ENCODE measurements at regions not wholly inside any gene's neighbourhood (a gene's known extent, or its start where the extent isn't known, plus 50 kb on each side); places are given as distances from the start of the nearest gene placed in this dataset.

GRCh38 chr7:34207810-34208209, 302.5 kb downstream of the BMPER start:
- DNase-seq = no peak
- intact Hi-C loops (cut with DNase I) = no loop called here
- WGBS, 2 donors = 87 to 89% methylated on average over 5 of the region's 5 CpGs

DNA sequence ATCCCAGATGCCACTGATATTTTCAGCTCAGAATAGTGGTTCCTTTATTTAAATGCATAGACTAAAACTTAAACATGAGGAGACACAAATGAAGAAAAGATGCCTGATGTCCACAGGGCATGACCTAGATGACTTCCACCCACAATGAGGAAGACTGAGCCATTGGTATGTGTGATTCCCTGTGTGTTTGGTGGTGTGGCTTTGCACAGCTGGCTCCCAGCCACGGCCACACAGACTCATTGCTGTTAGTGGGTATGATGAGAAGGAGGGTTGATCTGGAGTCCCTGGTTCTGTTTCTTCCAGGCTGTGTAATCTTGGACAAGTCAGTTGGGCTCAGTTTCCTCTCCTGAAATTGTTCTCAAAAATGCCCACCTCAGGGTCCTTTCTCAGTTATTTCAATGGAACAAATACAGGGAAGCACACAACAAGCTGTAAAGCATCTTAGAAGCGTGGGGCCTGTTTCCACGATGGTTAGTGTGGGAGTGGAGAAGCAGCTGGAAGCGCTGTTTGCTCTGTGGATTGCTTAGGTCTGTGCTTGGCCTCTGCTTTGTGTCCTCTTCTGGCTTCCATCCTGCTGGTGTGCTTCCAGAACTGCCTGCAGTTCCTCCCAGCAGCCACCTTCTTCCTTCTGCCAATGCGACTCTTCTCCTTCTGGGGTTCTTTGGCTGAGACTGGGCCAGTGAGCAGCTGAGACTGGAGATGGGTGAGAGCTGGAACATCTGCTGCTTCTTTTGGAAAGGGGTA, 303.7 kb downstream of the BMPER start:
- H3K27ac ChIP-seq = no peak overlapping the region
- H3K27me3 ChIP-seq = no peaks in the 10 kb centered on the region
- WGBS, 2 donors = 79 to 85% methylated on average over 5 of the region's 5 CpGs
- intact Hi-C loops (cut with DNase I) = no loop called here
- no peaks in the 10 kb centered on the region for H3K36me3 ChIP-seq
- no peak for DNase-seq
- peaks cover 0 to 11% (median 4%) of the 10 kb centered on the region in 4 donors for H3K4me1 ChIP-seq
- no peaks in the 10 kb centered on the region for H3K9me3 ChIP-seq
- TF ChIP-seq POLR2A (IDR thresholded peaks at IDR 0.05) (no peak), POLR2AphosphoS5 (IDR thresholded peaks at IDR 0.05) (peak in 1 of 4 donors; percentile 33), EP300 (IDR thresholded peaks at IDR 0.05) (no peak), CTCF (IDR thresholded peaks at IDR 0.05) (no peak)
- H3K4me3 ChIP-seq = no peak overlapping the region

More at GRCh38 chr7:34207810-34208209, 302.5 kb downstream of the BMPER start:
- no peak for TF ChIP-seq EP300 (IDR thresholded peaks at IDR 0.05)
- TF ChIP-seq CTCF (IDR thresholded peaks at IDR 0.05) = no peak
- TF ChIP-seq POLR2A (IDR thresholded peaks at IDR 0.05) = no peak
- no peak for TF ChIP-seq POLR2AphosphoS5 (IDR thresholded peaks at IDR 0.05)
- Histone ChIP-seq H3K9me3 (no peaks in the 10 kb centered on the region), H3K4me1 (peaks cover 0 to 11% (median 4%) of the 10 kb centered on the region in 4 donors), H3K27me3 (no peaks in the 10 kb centered on the region), H3K27ac (no peak overlapping the region), H3K36me3 (no peaks in the 10 kb centered on the region), H3K4me3 (no peak overlapping the region)

GRCh38 chr7:34211018-34211417, 305.7 kb downstream of the BMPER start:
- Histone ChIP-seq H3K36me3 (no peaks in the 10 kb centered on the region), H3K27ac (no peak overlapping the region), H3K9me3 (no peaks in the 10 kb centered on the region), H3K4me3 (no peak overlapping the region), H3K4me1 (peaks cover 0 to 11% (median 4%) of the 10 kb centered on the region in 4 donors), H3K27me3 (no peaks in the 10 kb centered on the region)
- no peak for TF ChIP-seq POLR2A (IDR thresholded peaks at IDR 0.05)
- DNase-seq = no peak
- intact Hi-C loops (cut with DNase I) = no loop called here

DNA sequence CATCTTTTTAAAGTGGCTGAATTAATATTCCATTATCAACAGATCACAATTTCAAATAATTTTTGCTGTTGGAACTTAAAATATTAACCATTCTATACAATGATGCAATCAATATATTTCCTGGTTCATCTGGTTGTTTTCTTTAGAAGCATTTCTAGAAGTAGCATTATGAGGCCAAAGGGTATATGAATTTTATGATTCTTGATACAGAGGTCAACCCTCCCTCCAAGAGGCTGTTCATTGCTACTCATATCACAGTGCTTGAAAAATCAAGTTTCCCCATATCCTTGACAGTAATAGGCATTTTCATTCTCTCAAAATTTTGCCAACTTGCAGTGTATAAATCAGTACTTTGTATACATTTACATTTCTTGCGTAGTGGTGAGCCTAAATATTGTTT, 312.6 kb downstream of the BMPER start:
- H3K4me3 ChIP-seq = no peak overlapping the region
- DNase-seq = no peak
- no peaks in the 10 kb centered on the region for H3K4me1 ChIP-seq
- intact Hi-C loops (cut with DNase I) = no loop called here
- TF ChIP-seq EP300 (IDR thresholded peaks at IDR 0.05) = no peak
- TF ChIP-seq POLR2A (IDR thresholded peaks at IDR 0.05) = no peak
- TF ChIP-seq POLR2AphosphoS5 (IDR thresholded peaks at IDR 0.05) = no peak
- no peak for TF ChIP-seq CTCF (IDR thresholded peaks at IDR 0.05)
- H3K9me3 ChIP-seq = no peaks in the 10 kb centered on the region
- H3K27ac ChIP-seq = no peak overlapping the region
- no peaks in the 10 kb centered on the region for H3K27me3 ChIP-seq
- H3K36me3 ChIP-seq = no peaks in the 10 kb centered on the region
- WGBS, 2 donors = 91 to 93% methylated on average over 1 of the region's 1 CpG

GRCh38 chr7:34219153-34219718, 313.9 kb downstream of the BMPER start:
- Histone ChIP-seq H3K27me3 (no peaks in the 10 kb centered on the region), H3K9me3 (no peaks in the 10 kb centered on the region), H3K4me1 (no peaks in the 10 kb centered on the region), H3K36me3 (no peaks in the 10 kb centered on the region), H3K27ac (no peak overlapping the region), H3K4me3 (no peak overlapping the region)
- DNase-seq = no peak
- 75 to 78% methylated on average over 3 of the region's 3 CpGs for WGBS, 2 donors
- TF ChIP-seq POLR2AphosphoS5 (IDR thresholded peaks at IDR 0.05) (no peak), POLR2A (IDR thresholded peaks at IDR 0.05) (no peak), EP300 (IDR thresholded peaks at IDR 0.05) (no peak), CTCF (IDR thresholded peaks at IDR 0.05) (no peak)
- intact Hi-C loops (cut with DNase I) = no loop called here
